ENCODE measurements at regions not wholly inside any gene's neighbourhood (a gene's known extent, or its start where the extent isn't known, plus 50 kb on each side); places are given as distances from the start of the nearest gene placed in this dataset.

- no peak for DNase-seq (ENCODE audit: low read depth in 4 of 4, low spot score in 3 of 4)
Measured at GRCh38 chr9:134271338-134272301, 54.6 kb upstream of the RXRA start.

DNA sequence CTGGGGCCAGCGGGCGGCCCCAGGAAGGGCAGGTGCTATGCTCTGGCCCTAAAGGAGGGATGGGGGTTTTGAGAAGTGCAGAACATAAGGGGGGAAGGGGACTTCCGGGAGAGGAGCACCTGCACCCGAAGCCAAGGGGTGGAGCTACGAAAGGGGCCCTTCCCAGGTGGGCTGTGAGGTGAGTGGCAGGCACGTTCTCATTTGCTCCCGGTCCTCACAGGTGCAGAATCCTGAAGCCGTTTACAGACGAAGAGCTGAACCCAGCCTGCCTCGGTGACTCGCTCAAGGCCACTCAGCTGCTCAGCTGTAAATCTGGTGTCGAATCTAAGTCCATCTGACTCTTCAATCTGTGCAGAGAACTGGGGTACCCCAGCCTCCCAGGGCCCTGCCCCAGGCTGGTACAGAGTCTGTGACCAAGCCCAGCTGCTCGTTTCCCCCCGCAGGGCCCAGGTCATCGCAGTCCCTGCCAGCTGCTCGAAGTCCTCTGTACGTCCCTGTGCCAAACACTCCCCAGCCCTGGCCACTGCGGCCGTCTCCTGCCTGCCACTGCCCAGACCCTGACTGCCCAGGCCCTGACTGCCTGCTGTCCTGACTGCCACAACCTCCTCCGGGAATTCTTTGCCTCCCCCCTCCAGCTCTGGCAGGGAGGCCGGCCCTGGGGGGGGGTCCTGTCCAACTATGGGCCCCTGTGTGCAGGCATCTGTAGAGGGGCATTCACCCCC lies 53.8 kb upstream of the RXRA start:
- DNase-seq (ENCODE audit: low read depth in 4 of 4, low spot score in 3 of 4), result no peak

DNA sequence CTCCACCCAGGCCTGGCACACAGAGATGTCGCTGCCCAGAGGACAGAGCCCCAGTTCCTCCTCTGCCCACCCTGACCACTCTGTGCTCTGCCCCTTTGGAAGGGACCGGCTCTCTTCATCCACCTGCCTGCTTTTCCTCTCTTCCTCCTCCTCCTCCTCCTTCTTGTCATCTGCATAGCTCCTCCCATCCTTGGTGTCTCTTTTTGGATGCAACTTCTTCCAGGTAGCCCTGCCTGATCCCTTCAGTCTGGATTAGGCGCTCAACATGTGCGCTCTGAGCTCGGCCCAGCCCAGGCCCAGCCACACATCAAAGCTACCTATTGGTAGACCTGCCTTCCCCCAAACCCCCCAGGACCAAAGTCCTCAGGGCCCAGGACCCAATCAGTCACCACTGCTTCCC lies 52.6 kb upstream of the RXRA start:
- no peak for DNase-seq (ENCODE audit: low read depth in 4 of 4, low spot score in 3 of 4)

GRCh38 chr9:134275375-134275774 lies 50.9 kb upstream of the RXRA start:
- DNase-seq (ENCODE audit: low read depth in 4 of 4, low spot score in 3 of 4), result no peak

- peak in 1 of 4 donors; percentile 40 for DNase-seq (ENCODE audit: low read depth in 4 of 4, low spot score in 3 of 4)
Measured at GRCh38 chr9:134276453-134277245, 49.6 kb upstream of the RXRA start.

All from right renal pelvis (tissue), 4 donors.